Activated CD4-positive, alpha-beta memory T cell treated with anti-CD3 and anti-CD28 coated beads for 36 hours (primary cell): ENCODE measurements at regions not wholly inside any gene's neighbourhood (a gene's known extent, or its start where the extent isn't known, plus 50 kb on each side); places are given as distances from the start of the nearest gene placed in this dataset.

Experiments
- CTCF ChIA-PET: fragments of 350-600 bp; sonication (Branson Sonifier 250); formaldehyde crosslinking; loops from one replicate; lab custom pipeline; 2021; ENCODE audit warnings: antibody characterized with exemption, inconsistent platforms; lab: Charles Lee
- POLR2A ChIA-PET: fragments of 350-600 bp; sonication (Branson Sonifier 250); formaldehyde crosslinking; loops from one replicate; lab custom pipeline; 2021; ENCODE audit warnings: antibody characterized with exemption; lab: Charles Lee
- DNase-seq: peaks from one replicate; pipeline ENCODE4 v3.0.0-alpha.2; 2020
- H3K27ac Mint-ChIP-seq: one replicate; pipeline ENCODE4 v1.8.0; 2021; ENCODE audit warnings: mixed read lengths
- H3K27me3 Mint-ChIP-seq: one replicate; pipeline ENCODE4 v1.8.0; 2021; ENCODE audit warnings: mixed read lengths
- H3K36me3 Mint-ChIP-seq: one replicate; pipeline ENCODE4 v1.8.0; 2021; ENCODE audit warnings: mixed read lengths
- H3K4me1 Mint-ChIP-seq: one replicate; pipeline ENCODE4 v1.8.0; 2021; ENCODE audit warnings: low read depth, mixed read lengths
- H3K4me3 Mint-ChIP-seq: one replicate; pipeline ENCODE4 v1.8.0; 2021; ENCODE audit warnings: mild to moderate bottlenecking, mixed read lengths
- H3K9me3 Mint-ChIP-seq: one replicate; pipeline ENCODE4 v1.8.0; 2021; ENCODE audit warnings: mixed read lengths
- intact Hi-C: fragments of 100-400 bp; cut with micrococcal nuclease; formaldehyde crosslinking; loops from one replicate; pipeline ENCODE4 v1.15.1; 2023

GRCh38 chr20:60732322-60732721 lies 519.7 kb upstream of the CDH4 start:
- Mint-ChIP-seq H3K4me1 (no peaks in the 10 kb centered on the region), H3K27me3 (no peaks in the 10 kb centered on the region), H3K9me3 (peaks cover 4% of the 10 kb centered on the region), H3K27ac (no peak overlapping the region), H3K36me3 (no peaks in the 10 kb centered on the region), H3K4me3 (no peak overlapping the region)
- CTCF ChIA-PET: no interaction called here
- DNase-seq: no peak
- POLR2A ChIA-PET: no interaction called here
- intact Hi-C loops: no loop called here

- ChIA-PET POLR2A (no interaction called here), CTCF (no interaction called here)
- Mint-ChIP-seq H3K36me3 (no peaks in the 10 kb centered on the region), H3K4me1 (no peaks in the 10 kb centered on the region), H3K4me3 (no peak overlapping the region), H3K9me3 (no peaks in the 10 kb centered on the region), H3K27me3 (peaks cover 2% of the 10 kb centered on the region), H3K27ac (no peak overlapping the region)
- intact Hi-C loops: no loop called here
- DNase-seq: no peak
Measured at GRCh38 chr20:60748086-60748485, 504.0 kb upstream of the CDH4 start.

GRCh38 chr20:60749804-60750602 lies 502.1 kb upstream of the CDH4 start:
- ChIA-PET CTCF (no interaction called here), POLR2A (no interaction called here)
- no peaks in the 10 kb centered on the region for H3K27me3 Mint-ChIP-seq
- no peak overlapping the region for H3K4me3 Mint-ChIP-seq
- no peaks in the 10 kb centered on the region for H3K36me3 Mint-ChIP-seq
- DNase-seq: no peak
- H3K9me3 Mint-ChIP-seq: no peaks in the 10 kb centered on the region
- intact Hi-C loops: no loop called here
- H3K4me1 Mint-ChIP-seq: no peaks in the 10 kb centered on the region
- H3K27ac Mint-ChIP-seq: no peak overlapping the region

GRCh38 chr20:60750909-60751308 lies 501.2 kb upstream of the CDH4 start:
- no peaks in the 10 kb centered on the region for H3K36me3 Mint-ChIP-seq
- CTCF ChIA-PET: no interaction called here

GRCh38 chr20:60751826-60752225 lies 500.2 kb upstream of the CDH4 start:
- intact Hi-C loops: no loop called here
- ChIA-PET CTCF (no interaction called here), POLR2A (no interaction called here)

More at GRCh38 chr20:60750909-60751308, 501.2 kb upstream of the CDH4 start:
- H3K4me3 Mint-ChIP-seq: no peak overlapping the region
- no peak overlapping the region for H3K27ac Mint-ChIP-seq
- H3K27me3 Mint-ChIP-seq: no peaks in the 10 kb centered on the region
- H3K9me3 Mint-ChIP-seq: no peaks in the 10 kb centered on the region
- intact Hi-C loops: no loop called here
- POLR2A ChIA-PET: no interaction called here
- DNase-seq: no peak
- no peaks in the 10 kb centered on the region for H3K4me1 Mint-ChIP-seq

GRCh38 chr20:60752741-60753420 lies 499.2 kb upstream of the CDH4 start:
- no peaks in the 10 kb centered on the region for H3K36me3 Mint-ChIP-seq
- no peaks in the 10 kb centered on the region for H3K9me3 Mint-ChIP-seq
- no peaks in the 10 kb centered on the region for H3K27me3 Mint-ChIP-seq
- intact Hi-C loops: no loop called here
- no peaks in the 10 kb centered on the region for H3K4me1 Mint-ChIP-seq
- H3K27ac Mint-ChIP-seq: no peak overlapping the region
- POLR2A ChIA-PET: no interaction called here
- H3K4me3 Mint-ChIP-seq: no peak overlapping the region
- no peak for DNase-seq
- CTCF ChIA-PET: no interaction called here

More at GRCh38 chr20:60751826-60752225, 500.2 kb upstream of the CDH4 start:
- Mint-ChIP-seq H3K36me3 (no peaks in the 10 kb centered on the region), H3K9me3 (no peaks in the 10 kb centered on the region), H3K27ac (no peak overlapping the region), H3K27me3 (no peaks in the 10 kb centered on the region), H3K4me1 (no peaks in the 10 kb centered on the region), H3K4me3 (no peak overlapping the region)
- DNase-seq: no peak

- ChIA-PET CTCF (no interaction called here), POLR2A (no interaction called here)
- Mint-ChIP-seq H3K4me3 (no peak overlapping the region), H3K9me3 (no peaks in the 10 kb centered on the region), H3K27ac (no peak overlapping the region), H3K36me3 (no peaks in the 10 kb centered on the region), H3K27me3 (no peaks in the 10 kb centered on the region), H3K4me1 (no peaks in the 10 kb centered on the region)
- no peak for DNase-seq
- intact Hi-C loops: no loop called here
Measured at GRCh38 chr20:60754856-60755255, 497.2 kb upstream of the CDH4 start.

GRCh38 chr20:60759651-60760050 lies 492.4 kb upstream of the CDH4 start:
- H3K9me3 Mint-ChIP-seq: no peaks in the 10 kb centered on the region
- ChIA-PET POLR2A (no interaction called here), CTCF (no interaction called here)
- H3K4me1 Mint-ChIP-seq: no peaks in the 10 kb centered on the region
- no peaks in the 10 kb centered on the region for H3K27me3 Mint-ChIP-seq
- no peak overlapping the region for H3K4me3 Mint-ChIP-seq
- no peaks in the 10 kb centered on the region for H3K36me3 Mint-ChIP-seq
- intact Hi-C loops: no loop called here
- H3K27ac Mint-ChIP-seq: no peak overlapping the region
- DNase-seq: no peak

GRCh38 chr20:60760256-60761000 lies 491.6 kb upstream of the CDH4 start:
- ChIA-PET POLR2A (no interaction called here), CTCF (no interaction called here)
- Mint-ChIP-seq H3K27me3 (no peaks in the 10 kb centered on the region), H3K4me3 (no peak overlapping the region), H3K36me3 (no peaks in the 10 kb centered on the region), H3K9me3 (no peaks in the 10 kb centered on the region), H3K4me1 (no peaks in the 10 kb centered on the region), H3K27ac (no peak overlapping the region)
- DNase-seq: no peak
- intact Hi-C loops: no loop called here

GRCh38 chr20:60761056-60761455 lies 491.0 kb upstream of the CDH4 start:
- ChIA-PET POLR2A (no interaction called here), CTCF (no interaction called here)
- DNase-seq: no peak
- Mint-ChIP-seq H3K27me3 (no peaks in the 10 kb centered on the region), H3K4me3 (no peak overlapping the region), H3K9me3 (no peaks in the 10 kb centered on the region), H3K36me3 (no peaks in the 10 kb centered on the region), H3K27ac (no peak overlapping the region), H3K4me1 (no peaks in the 10 kb centered on the region)
- intact Hi-C loops: no loop called here

- H3K36me3 Mint-ChIP-seq: no peaks in the 10 kb centered on the region
- CTCF ChIA-PET: no interaction called here
Measured at GRCh38 chr20:60762386-60762785, 489.7 kb upstream of the CDH4 start.

GRCh38 chr20:60764328-60764727 lies 487.7 kb upstream of the CDH4 start:
- Mint-ChIP-seq H3K4me1 (no peaks in the 10 kb centered on the region), H3K9me3 (no peaks in the 10 kb centered on the region), H3K4me3 (no peak overlapping the region), H3K27me3 (no peaks in the 10 kb centered on the region), H3K27ac (no peak overlapping the region), H3K36me3 (no peaks in the 10 kb centered on the region)
- CTCF ChIA-PET: no interaction called here
- POLR2A ChIA-PET: no interaction called here
- intact Hi-C loops: no loop called here
- DNase-seq: no peak

More at GRCh38 chr20:60762386-60762785, 489.7 kb upstream of the CDH4 start:
- POLR2A ChIA-PET: no interaction called here
- DNase-seq: no peak
- H3K4me3 Mint-ChIP-seq: no peak overlapping the region
- H3K4me1 Mint-ChIP-seq: no peaks in the 10 kb centered on the region
- no peaks in the 10 kb centered on the region for H3K9me3 Mint-ChIP-seq
- intact Hi-C loops: no loop called here
- no peak overlapping the region for H3K27ac Mint-ChIP-seq
- no peaks in the 10 kb centered on the region for H3K27me3 Mint-ChIP-seq
